GM21526 (cell line): ENCODE measurements at regions not wholly inside any gene's neighbourhood (a gene's known extent, or its start where the extent isn't known, plus 50 kb on each side); places are given as distances from the start of the nearest gene placed in this dataset.

ENCODE experiments used
- ATAC-seq: cut with Tn5 transposase; IDR thresholded peaks from one replicate; pipeline ENCODE4 v1.9.1; 2021; ENCODE audit warnings: moderate library complexity; ENCODE audit not compliant: unreplicated experiment, low FRiP score

GRCh38 chr16:87221633-87222032 lies 95.6 kb downstream of the C16orf95 start:
- no peak for ATAC-seq

GRCh38 chr16:87222335-87222734 lies 94.9 kb downstream of the C16orf95 start:
- ATAC-seq: no peak

GRCh38 chr16:87223656-87224248 lies 93.4 kb downstream of the C16orf95 start:
- no peak for ATAC-seq

DNA sequence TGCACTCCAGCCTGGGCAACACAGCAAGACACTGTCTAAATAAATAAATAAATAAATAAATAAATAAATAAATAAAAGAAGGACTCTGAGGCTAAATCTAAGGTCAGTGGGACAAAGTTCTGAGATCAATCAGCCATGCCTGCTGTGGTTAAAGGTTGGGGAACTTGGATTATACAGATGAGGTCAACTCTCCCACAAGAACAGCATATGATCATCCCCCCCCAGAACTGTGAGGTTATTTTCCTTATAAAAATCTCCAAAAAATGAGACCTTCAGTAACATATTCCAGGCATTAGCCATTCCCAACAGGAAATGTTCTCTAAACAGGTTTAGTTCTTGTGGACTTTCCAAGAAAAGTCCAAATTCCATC lies 90.3 kb downstream of the C16orf95 start:
- no peak for ATAC-seq

DNA sequence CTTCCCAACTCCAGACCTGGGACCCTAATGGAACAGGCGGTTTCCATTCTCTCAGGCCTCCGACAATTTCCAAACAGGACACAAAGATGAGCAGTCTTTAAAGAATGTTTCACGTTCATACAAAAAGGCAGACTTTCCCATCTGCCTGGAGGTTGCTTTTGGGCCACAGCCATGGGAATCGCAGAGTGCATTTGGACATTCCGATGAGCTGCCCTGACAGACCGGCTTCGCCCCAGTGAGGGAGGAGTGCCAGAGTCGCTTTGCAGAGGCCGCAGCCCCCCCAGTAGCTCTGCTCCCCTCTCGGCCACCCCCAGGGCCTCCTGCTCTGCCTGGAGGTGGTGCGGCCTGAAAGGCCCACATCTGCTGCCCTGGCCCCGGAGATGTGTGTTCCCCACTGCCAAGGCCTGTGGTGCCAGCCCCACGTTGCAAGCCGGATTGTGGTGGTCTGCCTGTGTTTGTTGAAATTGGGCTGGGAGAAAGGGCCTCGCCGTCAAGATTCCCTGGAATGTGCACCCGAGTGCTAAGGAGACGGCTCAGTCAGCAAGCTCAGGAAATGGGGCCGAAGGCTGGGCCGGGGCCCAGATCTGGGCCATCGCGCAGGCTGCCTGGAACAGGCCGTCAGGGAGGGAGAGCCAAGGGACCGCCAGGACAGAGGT lies 89.8 kb downstream of the C16orf95 start:
- ATAC-seq: no peak

GRCh38 chr16:87228363-87228762 lies 88.8 kb downstream of the C16orf95 start:
- ATAC-seq: no peak

GRCh38 chr16:87229230-87230188 lies 87.7 kb downstream of the C16orf95 start:
- ATAC-seq: no peak

GRCh38 chr16:87230571-87230970 lies 86.6 kb downstream of the C16orf95 start:
- no peak for ATAC-seq

DNA sequence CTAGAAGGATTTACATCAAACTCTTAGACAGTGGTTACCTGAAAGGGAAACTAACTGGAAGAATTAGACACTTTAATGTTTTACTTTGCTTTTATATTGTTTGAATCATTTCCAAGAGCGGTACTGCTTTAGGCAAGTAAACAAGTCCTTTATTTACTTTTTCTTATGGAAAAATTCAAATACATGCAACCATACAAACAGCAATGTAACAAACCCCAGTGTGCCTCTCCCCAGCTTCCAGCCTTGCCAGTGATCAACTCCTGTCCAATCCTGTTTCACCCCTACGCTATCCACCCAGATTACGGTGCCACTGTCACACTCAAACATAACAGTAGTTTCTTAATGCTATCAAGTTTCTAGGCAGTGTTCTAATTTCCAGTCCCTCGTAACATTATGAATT lies 85.9 kb downstream of the C16orf95 start:
- ATAC-seq: no peak

GRCh38 chr16:87231911-87232310 lies 85.3 kb downstream of the C16orf95 start:
- no peak for ATAC-seq

DNA sequence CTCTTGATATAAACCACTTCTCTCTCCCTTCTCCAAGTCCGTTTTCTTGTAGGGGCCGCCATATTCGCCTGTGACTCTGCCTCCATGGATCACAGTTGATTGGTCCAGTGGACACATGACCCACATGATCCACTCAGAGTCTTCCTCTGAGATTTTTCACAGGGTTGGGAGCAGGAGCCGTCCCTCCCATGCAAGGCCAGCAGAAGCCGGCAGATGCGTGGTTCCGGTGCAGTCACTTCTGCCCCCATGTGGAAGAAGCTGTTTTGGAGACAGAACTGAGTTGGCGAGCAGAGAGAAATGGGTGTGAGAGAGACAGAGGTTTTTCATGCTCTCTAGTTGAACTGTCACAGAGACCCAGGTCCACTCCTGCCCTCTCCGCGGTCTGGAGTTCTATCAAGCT lies 83.3 kb downstream of the C16orf95 start:
- ATAC-seq: no peak

GRCh38 chr16:87234601-87235000 lies 82.6 kb downstream of the C16orf95 start:
- no peak for ATAC-seq

DNA sequence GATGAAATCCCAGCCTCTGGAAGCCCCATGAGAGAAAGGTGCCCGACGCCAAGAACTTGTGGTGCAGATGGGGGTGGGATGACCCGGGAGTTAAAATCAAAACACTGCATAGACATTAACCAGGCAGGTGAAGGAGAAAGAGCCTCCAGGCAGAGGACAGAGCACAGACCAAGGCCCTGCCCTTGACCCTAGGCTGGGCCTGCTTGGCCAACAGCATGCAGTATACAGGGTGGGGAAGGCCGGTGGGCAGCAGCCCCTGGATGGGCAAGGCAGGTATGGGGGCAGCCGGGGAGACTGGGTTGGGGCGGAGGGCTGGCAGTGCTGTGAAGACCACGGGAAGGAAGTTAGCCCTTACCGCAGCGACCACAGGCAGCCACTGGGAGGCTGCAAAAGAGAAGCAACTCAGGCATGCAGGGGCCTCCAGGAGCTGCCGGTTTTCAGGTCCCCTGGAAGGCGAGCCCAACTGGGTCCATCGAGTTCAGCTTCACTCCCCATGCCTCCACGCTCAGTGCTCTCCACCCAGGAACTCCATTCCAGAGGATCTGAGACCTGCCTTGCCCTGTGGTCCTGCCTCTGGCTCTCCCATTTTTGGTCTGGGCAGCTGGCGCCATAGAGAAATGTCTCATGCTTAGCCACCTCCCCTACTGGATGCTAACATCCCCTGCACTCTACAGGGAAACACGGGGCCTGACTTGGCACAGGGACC lies 81.2 kb downstream of the C16orf95 start:
- ATAC-seq: no peak

DNA sequence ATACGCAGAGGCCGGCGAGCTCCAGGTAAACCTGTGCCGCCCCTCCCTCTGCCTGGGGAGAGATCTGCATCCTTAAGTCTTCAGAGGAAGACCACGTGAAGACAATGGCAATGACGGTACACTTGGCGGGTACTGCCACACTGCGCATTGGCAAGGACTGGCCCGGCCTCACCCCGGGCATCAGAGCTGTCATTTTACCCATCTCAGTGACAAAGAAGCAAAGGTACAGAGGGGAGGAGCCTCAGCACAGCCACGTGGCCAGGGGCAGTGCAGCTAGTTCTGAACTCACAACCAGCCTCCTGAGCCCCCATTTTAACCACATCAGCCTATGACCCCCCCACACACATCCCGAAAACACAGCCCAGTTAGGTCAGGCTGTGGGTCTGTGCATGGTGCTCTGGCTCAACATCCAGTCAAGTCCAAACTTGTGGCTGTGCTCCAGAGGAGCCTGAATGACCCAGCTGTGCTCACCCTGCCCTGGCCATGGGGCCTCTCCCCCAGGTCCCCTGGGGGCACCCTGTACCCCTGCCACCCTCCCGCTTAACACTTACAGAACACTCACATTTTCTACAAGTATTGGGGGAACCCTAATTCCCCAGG lies 80.6 kb downstream of the C16orf95 start:
- ATAC-seq: no peak

- ATAC-seq: no peak
Observed at GRCh38 chr16:87238361-87238715, 78.9 kb downstream of the C16orf95 start.

DNA sequence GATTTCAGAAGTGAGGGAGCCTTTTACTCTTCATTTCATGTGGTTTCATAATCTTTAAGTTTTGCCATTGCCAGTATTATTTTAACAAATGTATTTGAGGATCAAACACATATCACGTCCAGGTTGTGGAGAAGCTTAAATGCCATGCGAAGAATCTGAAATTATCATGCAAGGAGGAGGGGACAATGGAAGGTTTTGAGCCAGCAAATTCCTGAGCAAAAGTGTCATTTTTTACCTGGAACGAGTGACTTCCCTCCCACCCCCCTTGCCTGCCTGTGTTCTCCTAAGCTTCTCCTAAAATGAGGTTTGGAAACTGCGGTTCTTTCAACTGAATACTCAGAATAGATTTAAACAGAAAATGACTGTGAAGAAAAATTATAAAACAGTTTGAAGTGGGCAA lies 77.6 kb downstream of the C16orf95 start:
- no peak for ATAC-seq

GRCh38 chr16:87240211-87241136 lies 76.7 kb downstream of the C16orf95 start:
- ATAC-seq: no peak

DNA sequence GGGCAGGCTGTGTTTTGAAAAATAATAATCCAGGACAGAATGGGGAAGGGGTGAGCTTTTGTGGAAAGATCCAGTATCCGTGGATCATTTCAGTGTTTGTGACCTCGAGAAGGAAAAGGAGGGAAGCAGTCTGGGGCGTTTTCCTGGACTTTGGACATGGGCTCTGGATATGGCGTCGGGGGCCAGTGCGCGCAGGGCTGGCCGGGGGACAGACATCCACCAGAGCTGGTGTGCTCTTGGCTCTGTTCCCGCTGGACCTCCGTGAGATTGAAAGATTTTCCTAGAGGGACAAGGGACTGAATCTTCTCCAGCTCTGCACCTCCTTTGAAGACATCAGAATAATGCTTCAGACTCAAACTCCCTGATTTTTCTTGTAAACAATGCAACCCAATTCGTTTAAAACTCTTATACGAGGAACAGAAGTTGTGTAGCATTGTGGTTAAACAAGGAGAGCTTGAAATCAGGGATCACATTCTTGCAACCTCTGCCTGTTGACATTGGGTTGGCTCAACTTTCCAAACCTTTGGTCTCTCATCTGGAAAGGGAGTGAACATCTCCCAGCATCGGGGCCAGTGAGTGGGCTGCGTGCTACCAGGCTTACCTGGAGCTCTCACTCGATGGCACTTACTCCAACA lies 75.9 kb downstream of the C16orf95 start:
- ATAC-seq: no peak

DNA sequence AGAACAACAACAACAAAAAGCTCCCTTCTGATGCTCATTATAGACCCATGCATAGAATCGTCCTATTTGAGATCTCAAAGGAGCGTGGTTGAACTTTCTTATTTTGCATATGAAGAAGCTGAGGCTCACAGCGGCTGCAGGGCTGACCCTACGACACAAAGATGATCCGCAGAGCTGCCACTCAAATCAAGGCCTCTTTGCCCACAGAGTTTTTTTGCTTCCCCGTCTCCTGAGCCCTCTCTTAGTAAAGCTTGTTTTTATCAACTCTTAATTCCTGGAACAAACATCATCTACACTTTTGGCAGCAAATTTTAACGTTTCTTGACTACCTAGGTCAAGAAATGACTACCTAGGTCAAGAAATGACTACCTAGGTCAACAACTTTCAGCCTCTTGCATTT lies 73.7 kb downstream of the C16orf95 start:
- no peak for ATAC-seq
